GM18520 (cell line): ENCODE measurements at regions not wholly inside any gene's neighbourhood (a gene's known extent, or its start where the extent isn't known, plus 50 kb on each side); places are given as distances from the start of the nearest gene placed in this dataset.
"Not testable (repeated sequence)": the region's sequence is repeated elsewhere in the genome, so short reads cannot be mapped to it uniquely, and the experiment has no call there.

Source experiments
- ATAC-seq: cut with Tn5 transposase; IDR thresholded peaks from one replicate; pipeline ENCODE4 v1.9.1; 2021; ENCODE audit not compliant: unreplicated experiment

GRCh38 chr2:55772109-55772980 lies 78.7 kb upstream of the PNPT1 start:
- ATAC-seq: no peak

- no peak for ATAC-seq
These were observed 78.0 kb upstream of the PNPT1 start for GRCh38 chr2:55771612-55772011.

- no peak for ATAC-seq
These were observed 75.3 kb upstream of the PNPT1 start for GRCh38 chr2:55768991-55769390.

DNA sequence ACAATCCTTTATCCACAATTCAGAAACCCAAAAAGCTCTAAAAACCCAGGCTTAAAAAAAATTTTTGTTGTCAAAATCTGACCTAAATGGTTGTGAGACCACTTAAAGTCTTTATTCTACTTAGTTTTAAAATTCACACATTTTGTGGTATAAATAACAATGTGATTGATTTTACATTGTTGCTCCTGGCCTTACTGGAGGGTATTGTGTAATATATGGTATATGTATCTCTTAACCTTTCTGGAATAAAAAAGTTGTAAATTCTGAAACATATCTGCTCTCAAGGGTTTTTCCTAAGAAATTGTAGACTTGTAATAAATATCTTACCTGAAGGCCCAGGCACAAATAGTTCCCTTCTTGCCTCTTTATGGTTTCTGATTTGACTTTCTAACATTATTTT lies 73.3 kb upstream of the PNPT1 start:
- no peak for ATAC-seq

DNA sequence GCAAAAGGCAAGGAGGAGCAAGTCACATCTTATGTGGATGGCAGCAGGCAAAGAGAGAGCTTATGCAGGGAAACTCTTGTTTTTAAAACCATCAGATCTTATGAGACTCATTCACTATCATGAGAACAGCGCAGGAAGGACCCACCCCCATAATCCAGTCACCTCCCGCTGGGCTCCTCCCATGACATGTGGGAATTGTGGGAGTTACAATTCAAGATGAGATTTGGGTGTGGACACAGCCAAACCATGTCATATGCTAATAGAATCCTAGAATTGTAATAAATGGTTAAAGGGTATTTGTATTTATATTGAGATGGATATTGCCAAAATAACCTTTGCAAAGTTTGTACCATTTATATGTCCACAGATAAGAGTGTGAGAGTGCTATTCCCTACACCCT lies 72.1 kb upstream of the PNPT1 start:
- ATAC-seq: not testable (repeated sequence)

GRCh38 chr2:55763721-55764120 lies 70.1 kb upstream of the PNPT1 start:
- ATAC-seq: no peak

DNA sequence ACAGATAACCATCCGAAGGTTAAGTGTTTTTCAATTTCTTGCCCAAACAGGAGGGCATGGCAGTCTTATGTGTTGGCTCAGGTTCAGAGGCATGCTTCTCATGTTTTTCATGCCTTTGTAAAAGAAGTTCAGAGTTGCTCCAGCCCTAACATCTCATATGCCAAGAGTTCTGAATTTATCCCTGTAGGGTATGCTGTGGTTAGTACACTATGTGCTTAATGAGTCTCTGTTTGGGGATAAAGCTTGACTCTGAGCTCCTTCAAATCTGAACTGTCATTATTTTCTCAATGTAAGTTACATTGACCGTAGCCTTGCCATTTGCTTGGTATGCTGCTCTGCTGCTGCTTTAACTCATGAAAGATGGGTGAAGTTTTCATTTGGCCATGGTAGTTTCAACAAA lies 67.9 kb upstream of the PNPT1 start:
- no peak for ATAC-seq

DNA sequence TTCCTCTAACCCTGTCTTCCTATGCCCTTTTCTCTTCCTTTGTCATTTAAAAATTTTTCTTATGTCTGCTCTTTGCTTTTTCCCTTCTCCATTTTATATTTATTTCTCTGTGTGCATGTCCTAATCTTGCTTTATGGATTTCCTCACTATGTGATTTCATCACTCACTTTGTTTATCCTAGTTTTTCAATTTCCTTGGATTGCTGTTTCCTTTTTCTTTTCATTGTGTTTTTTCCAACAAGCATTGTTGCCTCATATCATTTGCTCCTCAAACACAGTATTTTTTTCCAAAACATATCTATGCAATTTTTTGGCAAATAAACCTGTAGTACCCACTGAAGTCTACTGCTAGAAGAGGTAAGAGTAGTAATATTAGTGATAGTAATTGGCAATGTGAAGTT lies 67.4 kb upstream of the PNPT1 start:
- no peak for ATAC-seq

GRCh38 chr2:55760125-55760524 lies 66.5 kb upstream of the PNPT1 start:
- no peak for ATAC-seq

DNA sequence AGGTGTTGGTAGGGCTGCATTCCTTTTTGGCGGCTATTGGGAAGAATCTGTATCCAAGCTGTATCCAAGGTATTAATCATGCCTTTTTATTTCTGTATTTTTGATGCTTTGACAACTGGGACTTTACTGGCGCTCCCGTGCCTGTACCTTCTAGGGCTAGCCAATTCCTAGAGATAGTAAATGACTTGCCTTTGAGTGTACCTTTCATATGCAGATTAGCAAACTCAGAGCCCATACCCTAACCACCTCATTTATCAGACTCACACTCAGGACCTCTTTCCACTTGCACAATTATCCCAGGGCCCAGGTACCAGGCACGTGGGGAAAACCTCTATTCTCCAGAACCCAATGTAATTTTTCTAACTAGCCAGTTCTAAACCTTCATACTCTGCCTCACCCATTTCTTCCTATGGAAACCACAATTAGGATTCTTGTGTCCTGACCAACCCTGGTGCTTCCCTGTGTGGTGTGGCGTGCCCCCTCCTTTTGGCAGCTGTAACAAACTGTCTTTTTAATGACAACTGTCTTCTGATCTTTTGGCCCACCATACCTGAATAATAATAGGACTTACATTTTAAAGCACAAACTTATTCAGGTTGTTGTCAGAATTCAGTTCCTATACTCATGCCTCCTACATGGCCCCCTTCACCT lies 65.8 kb upstream of the PNPT1 start:
- no peak for ATAC-seq

GRCh38 chr2:55751966-55752365 lies 58.3 kb upstream of the PNPT1 start:
- ATAC-seq: no peak

DNA sequence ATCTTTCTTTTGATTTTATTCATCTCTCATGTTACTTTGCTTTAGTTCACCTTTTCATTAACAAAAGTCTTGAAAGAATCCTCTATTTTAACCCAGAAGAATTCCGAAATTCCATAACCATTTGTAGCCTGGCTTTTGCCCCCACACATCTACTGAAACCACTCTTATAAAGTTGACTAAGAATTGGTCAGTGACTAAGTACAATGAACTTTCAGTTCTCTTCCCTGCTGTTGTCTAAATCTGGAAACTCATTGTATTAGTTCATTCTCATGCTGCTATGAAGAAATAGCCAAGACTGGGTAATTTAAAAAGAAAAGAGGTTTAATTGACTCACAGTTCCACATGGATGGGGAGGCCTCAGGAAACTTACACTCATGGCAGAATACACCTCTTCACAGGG lies 49.9 kb upstream of the PNPT1 start:
- peak; percentile 58 for ATAC-seq
